Fibroblast of skin of scalp (primary cell): ENCODE measurements at regions not wholly inside any gene's neighbourhood (a gene's known extent, or its start where the extent isn't known, plus 50 kb on each side); places are given as distances from the start of the nearest gene placed in this dataset.

Experiments
- DNase-seq: peaks from one replicate; pipeline ENCODE4 v3.0.0-alpha.2; 2013

GRCh38 chrX:150165776-150166610 lies 197.1 kb upstream of the MAMLD1 start:
- DNase-seq, result no peak

GRCh38 chrX:150167482-150168324 lies 195.4 kb upstream of the MAMLD1 start:
- no peak for DNase-seq

- no peak for DNase-seq
Measured at GRCh38 chrX:150182161-150182560, 181.0 kb upstream of the MAMLD1 start.

- DNase-seq, result no peak
Measured at GRCh38 chrX:150184491-150184890, 178.6 kb upstream of the MAMLD1 start.

- DNase-seq, result peak; percentile 47
Measured at GRCh38 chrX:150185766-150186165, 177.4 kb upstream of the MAMLD1 start.

GRCh38 chrX:150192816-150193215 lies 170.3 kb upstream of the MAMLD1 start:
- no peak for DNase-seq

GRCh38 chrX:150196285-150196684 lies 166.8 kb upstream of the MAMLD1 start:
- DNase-seq, result no peak

GRCh38 chrX:150197388-150197787 lies 165.7 kb upstream of the MAMLD1 start:
- DNase-seq, result no peak

GRCh38 chrX:150198776-150199175 lies 164.3 kb upstream of the MAMLD1 start:
- no peak for DNase-seq

GRCh38 chrX:150199181-150199580 lies 163.9 kb upstream of the MAMLD1 start:
- no peak for DNase-seq

GRCh38 chrX:150199803-150200202 lies 163.3 kb upstream of the MAMLD1 start:
- DNase-seq, result no peak

- DNase-seq, result no peak
Measured at GRCh38 chrX:150200361-150200760, 162.8 kb upstream of the MAMLD1 start.

- peak; percentile 98 for DNase-seq
Measured at GRCh38 chrX:150200820-150201287, 162.3 kb upstream of the MAMLD1 start.

GRCh38 chrX:150201391-150201790 lies 161.7 kb upstream of the MAMLD1 start:
- DNase-seq, result no peak

GRCh38 chrX:150201841-150202240 lies 161.3 kb upstream of the MAMLD1 start:
- peak; percentile 37 for DNase-seq

GRCh38 chrX:150202641-150203247 lies 160.4 kb upstream of the MAMLD1 start:
- DNase-seq, result peak; percentile 71

- DNase-seq, result no peak
Measured at GRCh38 chrX:150203248-150203645, 159.9 kb upstream of the MAMLD1 start.

GRCh38 chrX:150205011-150205410 lies 158.1 kb upstream of the MAMLD1 start:
- DNase-seq, result no peak

GRCh38 chrX:150207733-150208132 lies 155.4 kb upstream of the MAMLD1 start:
- DNase-seq, result no peak

- DNase-seq, result peak; percentile 74
Measured at GRCh38 chrX:150211988-150212387, 151.1 kb upstream of the MAMLD1 start.

GRCh38 chrX:150212672-150213480 lies 150.2 kb upstream of the MAMLD1 start:
- DNase-seq, result peak; percentile 74

GRCh38 chrX:150213481-150214030 lies 149.6 kb upstream of the MAMLD1 start:
- no peak for DNase-seq
